ENCODE measurements at regions not wholly inside any gene's neighbourhood (a gene's known extent, or its start where the extent isn't known, plus 50 kb on each side); places are given as distances from the start of the nearest gene placed in this dataset.
"Not testable (repeated sequence)": the region's sequence is repeated elsewhere in the genome, so short reads cannot be mapped to it uniquely, and the experiment has no call there.

- no peaks in the 10 kb centered on the region for H3K4me1 ChIP-seq
- no peak overlapping the region for H3K27ac ChIP-seq (replicated peaks in 1 of 4)
- DNase-seq (ENCODE audit: extremely low spot score), result no peak
- intact Hi-C loops (cut with DNase I), result no loop called here
- WGBS, result 35% methylated on average over 1 of the region's 1 CpG
- H3K27me3 ChIP-seq, result no peaks in the 10 kb centered on the region
- no peak for TF ChIP-seq EP300 (IDR thresholded peaks at IDR 0.05)
- TF ChIP-seq CTCF (IDR thresholded peaks at IDR 0.05), result no peak
- TF ChIP-seq POLR2AphosphoS5 (IDR thresholded peaks at IDR 0.05), result no peak
- TF ChIP-seq POLR2A (IDR thresholded peaks at IDR 0.05; ENCODE audit: low read depth), result no peak
- H3K36me3 ChIP-seq, result no peaks in the 10 kb centered on the region
- no peak overlapping the region for H3K4me3 ChIP-seq
- no peaks in the 10 kb centered on the region for H3K9me3 ChIP-seq
Observed at GRCh38 chr11:109708184-109708583, 286.2 kb downstream of the C11orf87 start.

GRCh38 chr11:109714444-109714843 is 292.5 kb downstream of the C11orf87 start:
- 92% methylated on average over 2 of the region's 2 CpGs for WGBS
- peaks cover 0 to 21% (median 12%) of the 10 kb centered on the region in 4 donors for H3K9me3 ChIP-seq
- H3K27ac ChIP-seq (replicated peaks in 1 of 4); H3K27me3 ChIP-seq; intact Hi-C loops (cut with DNase I); H3K4me1 ChIP-seq; H3K4me3 ChIP-seq; DNase-seq (ENCODE audit: extremely low spot score); H3K36me3 ChIP-seq: not testable (repeated sequence)

- H3K27ac ChIP-seq (replicated peaks in 1 of 4); DNase-seq (ENCODE audit: extremely low spot score); H3K27me3 ChIP-seq; H3K4me1 ChIP-seq; H3K4me3 ChIP-seq; intact Hi-C loops (cut with DNase I); H3K36me3 ChIP-seq: not testable (repeated sequence)
- H3K9me3 ChIP-seq, result peaks cover 0 to 21% (median 12%) of the 10 kb centered on the region in 4 donors
- 81% methylated on average over 4 of the region's 4 CpGs for WGBS
Observed at GRCh38 chr11:109715424-109715823, 293.4 kb downstream of the C11orf87 start.

GRCh38 chr11:109726061-109726460 is 304.1 kb downstream of the C11orf87 start:
- WGBS, result 68% methylated on average over 2 of the region's 2 CpGs
- H3K4me3 ChIP-seq, result no peak overlapping the region
- no peak for TF ChIP-seq POLR2A (IDR thresholded peaks at IDR 0.05; ENCODE audit: low read depth)
- TF ChIP-seq CTCF (IDR thresholded peaks at IDR 0.05), result no peak
- no peak for TF ChIP-seq POLR2AphosphoS5 (IDR thresholded peaks at IDR 0.05)
- TF ChIP-seq EP300 (IDR thresholded peaks at IDR 0.05), result no peak
- no peaks in the 10 kb centered on the region for H3K36me3 ChIP-seq
- H3K27me3 ChIP-seq, result no peaks in the 10 kb centered on the region
- intact Hi-C loops (cut with DNase I), result no loop called here
- H3K9me3 ChIP-seq, result no peaks in the 10 kb centered on the region
- no peak overlapping the region for H3K27ac ChIP-seq (replicated peaks in 1 of 4)
- H3K4me1 ChIP-seq, result no peaks in the 10 kb centered on the region
- no peak for DNase-seq (ENCODE audit: extremely low spot score)

- Histone ChIP-seq H3K36me3 (no peaks in the 10 kb centered on the region), H3K27me3 (no peaks in the 10 kb centered on the region), H3K27ac (replicated peaks in 1 of 4) (no peak overlapping the region), H3K4me3 (no peak overlapping the region), H3K9me3 (no peaks in the 10 kb centered on the region), H3K4me1 (peaks cover 0 to 6% (median 1%) of the 10 kb centered on the region in 4 donors)
- TF ChIP-seq POLR2AphosphoS5 (IDR thresholded peaks at IDR 0.05), result no peak
- TF ChIP-seq CTCF (IDR thresholded peaks at IDR 0.05), result no peak
- no peak for TF ChIP-seq POLR2A (IDR thresholded peaks at IDR 0.05; ENCODE audit: low read depth)
- TF ChIP-seq EP300 (IDR thresholded peaks at IDR 0.05), result no peak
- WGBS, result 72% methylated on average over 1 of the region's 1 CpG
- DNase-seq (ENCODE audit: extremely low spot score), result no peak
- intact Hi-C loops (cut with DNase I), result no loop called here
Observed at GRCh38 chr11:109728056-109728455, 306.1 kb downstream of the C11orf87 start.

GRCh38 chr11:109729761-109730160 is 307.8 kb downstream of the C11orf87 start:
- intact Hi-C loops (cut with DNase I), result no loop called here
- TF ChIP-seq POLR2A (IDR thresholded peaks at IDR 0.05; ENCODE audit: low read depth) (no peak), CTCF (IDR thresholded peaks at IDR 0.05) (no peak), EP300 (IDR thresholded peaks at IDR 0.05) (no peak), POLR2AphosphoS5 (IDR thresholded peaks at IDR 0.05) (no peak)
- no peaks in the 10 kb centered on the region for H3K27me3 ChIP-seq
- H3K27ac ChIP-seq (replicated peaks in 1 of 4), result no peak overlapping the region
- peaks cover 5 to 23% (median 18%) of the 10 kb centered on the region in 4 donors for H3K4me1 ChIP-seq
- no peak overlapping the region for H3K4me3 ChIP-seq
- no peak for DNase-seq (ENCODE audit: extremely low spot score)
- no peaks in the 10 kb centered on the region for H3K9me3 ChIP-seq
- H3K36me3 ChIP-seq, result no peaks in the 10 kb centered on the region
- 88% methylated on average over 3 of the region's 4 CpGs for WGBS

All from esophagus muscularis mucosa (tissue), 4 donors.